SK-N-SH (cell line): ENCODE measurements at regions not wholly inside any gene's neighbourhood (a gene's known extent, or its start where the extent isn't known, plus 50 kb on each side); places are given as distances from the start of the nearest gene placed in this dataset.

Experiments used
- EP300 ChIP-seq, 2 experiments: IDR thresholded peaks; 2 replicates each; pipeline versions ENCODE4 v1.4.0 to v1.6.1; 2012; ENCODE audit warnings: borderline replicate concordance in 1 of 2, low read depth in 1 of 2, low read length in 1 of 2
- FOXJ3 ChIP-seq: sonication (generic); formaldehyde crosslinking; IDR thresholded peaks from 2 replicates; pipeline ENCODE4 v1.5.1; 2020; ENCODE audit warnings: mild to moderate bottlenecking, missing genetic modification reagents
- JUND ChIP-seq: IDR thresholded peaks from 2 replicates; pipeline ENCODE4 v1.4.0; 2012
- POLR2AphosphoS5 ChIP-seq: IDR thresholded peaks from 2 replicates; pipeline ENCODE4 v1.6.1; 2012; ENCODE audit warnings: low read depth, low read length
- TF ChIP-seq, protein P1 (sequence below): IDR thresholded peaks from 2 replicates; pipeline ENCODE4 v1.4.0; 2012; ENCODE audit warnings: low read depth
- TF ChIP-seq, protein P2 (sequence below): fragments of 200-600 bp; sonication (generic); IDR thresholded peaks from 2 replicates; pipeline ENCODE4 v1.6.1; 2017; ENCODE audit warnings: antibody characterized with exemption, mild to moderate bottlenecking, moderate library complexity
- TF ChIP-seq, protein P3 (sequence below): IDR thresholded peaks from 2 replicates; pipeline ENCODE4 v1.6.1; 2012; ENCODE audit warnings: mild to moderate bottlenecking, low read depth, low read length, moderate library complexity
- TF ChIP-seq, protein P4 (sequence below): fragments of 150-350 bp; IDR thresholded peaks from 2 replicates; pipeline ENCODE4 v1.6.1; 2017; ENCODE audit warnings: antibody characterized with exemption, low read length, low read depth, borderline replicate concordance
- TF ChIP-seq, protein P5 (sequence below): IDR thresholded peaks from 2 replicates; pipeline ENCODE4 v1.4.0; 2012; ENCODE audit warnings: low read depth, borderline replicate concordance
- TF ChIP-seq, protein P6 (sequence below): IDR thresholded peaks from 2 replicates; pipeline ENCODE4 v1.4.0; 2012; ENCODE audit warnings: low read depth, borderline replicate concordance

DNA sequence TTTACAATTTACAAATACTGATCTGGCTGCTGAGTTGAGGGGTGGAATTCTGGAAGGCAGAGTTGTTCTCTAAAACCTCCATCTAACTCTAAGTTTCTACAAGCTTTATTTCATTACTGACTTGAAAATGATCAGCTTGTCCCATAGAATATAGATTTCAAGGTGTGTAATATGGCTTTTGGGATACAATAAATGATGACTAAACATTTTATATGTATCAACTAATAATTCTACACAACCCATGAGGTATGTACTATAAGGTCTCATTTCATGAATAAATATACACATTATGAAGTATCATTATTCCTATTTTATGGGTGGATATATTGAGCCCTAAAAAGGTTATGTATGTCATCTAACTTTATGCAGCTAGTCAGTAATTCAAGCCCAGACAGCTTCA, 1214.3 kb upstream of the SORCS1 start:
- TF ChIP-seq JUND (no peak), EP300 (IDR thresholded peaks at IDR 0.05; ENCODE audit: borderline replicate concordance in 1 of 2, low read depth in 1 of 2, low read length in 1 of 2) (no peak), POLR2AphosphoS5 (no peak), FOXJ3 (CRISPR knock-in tag) (no peak)
- TF ChIP-seq, protein P1, sequence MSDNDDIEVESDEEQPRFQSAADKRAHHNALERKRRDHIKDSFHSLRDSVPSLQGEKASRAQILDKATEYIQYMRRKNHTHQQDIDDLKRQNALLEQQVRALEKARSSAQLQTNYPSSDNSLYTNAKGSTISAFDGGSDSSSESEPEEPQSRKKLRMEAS: no peak
- TF ChIP-seq, protein P2, sequence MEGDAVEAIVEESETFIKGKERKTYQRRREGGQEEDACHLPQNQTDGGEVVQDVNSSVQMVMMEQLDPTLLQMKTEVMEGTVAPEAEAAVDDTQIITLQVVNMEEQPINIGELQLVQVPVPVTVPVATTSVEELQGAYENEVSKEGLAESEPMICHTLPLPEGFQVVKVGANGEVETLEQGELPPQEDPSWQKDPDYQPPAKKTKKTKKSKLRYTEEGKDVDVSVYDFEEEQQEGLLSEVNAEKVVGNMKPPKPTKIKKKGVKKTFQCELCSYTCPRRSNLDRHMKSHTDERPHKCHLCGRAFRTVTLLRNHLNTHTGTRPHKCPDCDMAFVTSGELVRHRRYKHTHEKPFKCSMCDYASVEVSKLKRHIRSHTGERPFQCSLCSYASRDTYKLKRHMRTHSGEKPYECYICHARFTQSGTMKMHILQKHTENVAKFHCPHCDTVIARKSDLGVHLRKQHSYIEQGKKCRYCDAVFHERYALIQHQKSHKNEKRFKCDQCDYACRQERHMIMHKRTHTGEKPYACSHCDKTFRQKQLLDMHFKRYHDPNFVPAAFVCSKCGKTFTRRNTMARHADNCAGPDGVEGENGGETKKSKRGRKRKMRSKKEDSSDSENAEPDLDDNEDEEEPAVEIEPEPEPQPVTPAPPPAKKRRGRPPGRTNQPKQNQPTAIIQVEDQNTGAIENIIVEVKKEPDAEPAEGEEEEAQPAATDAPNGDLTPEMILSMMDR: no peak
- TF ChIP-seq, protein P3, sequence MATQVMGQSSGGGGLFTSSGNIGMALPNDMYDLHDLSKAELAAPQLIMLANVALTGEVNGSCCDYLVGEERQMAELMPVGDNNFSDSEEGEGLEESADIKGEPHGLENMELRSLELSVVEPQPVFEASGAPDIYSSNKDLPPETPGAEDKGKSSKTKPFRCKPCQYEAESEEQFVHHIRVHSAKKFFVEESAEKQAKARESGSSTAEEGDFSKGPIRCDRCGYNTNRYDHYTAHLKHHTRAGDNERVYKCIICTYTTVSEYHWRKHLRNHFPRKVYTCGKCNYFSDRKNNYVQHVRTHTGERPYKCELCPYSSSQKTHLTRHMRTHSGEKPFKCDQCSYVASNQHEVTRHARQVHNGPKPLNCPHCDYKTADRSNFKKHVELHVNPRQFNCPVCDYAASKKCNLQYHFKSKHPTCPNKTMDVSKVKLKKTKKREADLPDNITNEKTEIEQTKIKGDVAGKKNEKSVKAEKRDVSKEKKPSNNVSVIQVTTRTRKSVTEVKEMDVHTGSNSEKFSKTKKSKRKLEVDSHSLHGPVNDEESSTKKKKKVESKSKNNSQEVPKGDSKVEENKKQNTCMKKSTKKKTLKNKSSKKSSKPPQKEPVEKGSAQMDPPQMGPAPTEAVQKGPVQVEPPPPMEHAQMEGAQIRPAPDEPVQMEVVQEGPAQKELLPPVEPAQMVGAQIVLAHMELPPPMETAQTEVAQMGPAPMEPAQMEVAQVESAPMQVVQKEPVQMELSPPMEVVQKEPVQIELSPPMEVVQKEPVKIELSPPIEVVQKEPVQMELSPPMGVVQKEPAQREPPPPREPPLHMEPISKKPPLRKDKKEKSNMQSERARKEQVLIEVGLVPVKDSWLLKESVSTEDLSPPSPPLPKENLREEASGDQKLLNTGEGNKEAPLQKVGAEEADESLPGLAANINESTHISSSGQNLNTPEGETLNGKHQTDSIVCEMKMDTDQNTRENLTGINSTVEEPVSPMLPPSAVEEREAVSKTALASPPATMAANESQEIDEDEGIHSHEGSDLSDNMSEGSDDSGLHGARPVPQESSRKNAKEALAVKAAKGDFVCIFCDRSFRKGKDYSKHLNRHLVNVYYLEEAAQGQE: no peak
- TF ChIP-seq, protein P4, sequence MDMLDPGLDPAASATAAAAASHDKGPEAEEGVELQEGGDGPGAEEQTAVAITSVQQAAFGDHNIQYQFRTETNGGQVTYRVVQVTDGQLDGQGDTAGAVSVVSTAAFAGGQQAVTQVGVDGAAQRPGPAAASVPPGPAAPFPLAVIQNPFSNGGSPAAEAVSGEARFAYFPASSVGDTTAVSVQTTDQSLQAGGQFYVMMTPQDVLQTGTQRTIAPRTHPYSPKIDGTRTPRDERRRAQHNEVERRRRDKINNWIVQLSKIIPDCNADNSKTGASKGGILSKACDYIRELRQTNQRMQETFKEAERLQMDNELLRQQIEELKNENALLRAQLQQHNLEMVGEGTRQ: no peak
- TF ChIP-seq, protein P5, sequence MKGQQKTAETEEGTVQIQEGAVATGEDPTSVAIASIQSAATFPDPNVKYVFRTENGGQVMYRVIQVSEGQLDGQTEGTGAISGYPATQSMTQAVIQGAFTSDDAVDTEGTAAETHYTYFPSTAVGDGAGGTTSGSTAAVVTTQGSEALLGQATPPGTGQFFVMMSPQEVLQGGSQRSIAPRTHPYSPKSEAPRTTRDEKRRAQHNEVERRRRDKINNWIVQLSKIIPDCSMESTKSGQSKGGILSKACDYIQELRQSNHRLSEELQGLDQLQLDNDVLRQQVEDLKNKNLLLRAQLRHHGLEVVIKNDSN: no peak
- TF ChIP-seq, protein P6, sequence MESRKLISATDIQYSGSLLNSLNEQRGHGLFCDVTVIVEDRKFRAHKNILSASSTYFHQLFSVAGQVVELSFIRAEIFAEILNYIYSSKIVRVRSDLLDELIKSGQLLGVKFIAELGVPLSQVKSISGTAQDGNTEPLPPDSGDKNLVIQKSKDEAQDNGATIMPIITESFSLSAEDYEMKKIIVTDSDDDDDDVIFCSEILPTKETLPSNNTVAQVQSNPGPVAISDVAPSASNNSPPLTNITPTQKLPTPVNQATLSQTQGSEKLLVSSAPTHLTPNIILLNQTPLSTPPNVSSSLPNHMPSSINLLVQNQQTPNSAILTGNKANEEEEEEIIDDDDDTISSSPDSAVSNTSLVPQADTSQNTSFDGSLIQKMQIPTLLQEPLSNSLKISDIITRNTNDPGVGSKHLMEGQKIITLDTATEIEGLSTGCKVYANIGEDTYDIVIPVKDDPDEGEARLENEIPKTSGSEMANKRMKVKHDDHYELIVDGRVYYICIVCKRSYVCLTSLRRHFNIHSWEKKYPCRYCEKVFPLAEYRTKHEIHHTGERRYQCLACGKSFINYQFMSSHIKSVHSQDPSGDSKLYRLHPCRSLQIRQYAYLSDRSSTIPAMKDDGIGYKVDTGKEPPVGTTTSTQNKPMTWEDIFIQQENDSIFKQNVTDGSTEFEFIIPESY: no peak
